Germinal center (tissue), 1 donor: ENCODE measurements at regions not wholly inside any gene's neighbourhood (a gene's known extent, or its start where the extent isn't known, plus 50 kb on each side); places are given as distances from the start of the nearest gene placed in this dataset.

Source experiments
- DNase-seq: peaks from one replicate; pipeline ENCODE4 v3.0.0; 2012; ENCODE audit warnings: mixed read lengths, low spot score

DNA sequence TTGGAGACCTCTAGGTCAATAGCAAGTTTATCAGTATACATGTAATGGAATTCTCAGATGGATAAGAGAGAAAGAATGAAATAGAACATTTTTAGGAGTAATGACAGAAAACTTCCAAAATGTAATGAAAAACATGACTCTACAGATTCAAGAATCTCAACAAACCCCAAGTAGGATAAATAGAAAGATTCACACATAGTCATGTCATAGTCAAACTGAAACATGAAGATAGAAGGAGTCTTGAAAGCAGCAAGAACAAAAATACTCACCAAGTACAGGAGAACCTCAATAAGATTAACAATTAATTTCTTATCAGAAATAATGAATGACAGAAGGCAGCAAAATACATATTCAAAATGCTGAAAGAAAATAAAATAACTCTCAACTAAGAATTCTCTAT is 164.5 kb downstream of the SPATA31D1 start:
- no peak for DNase-seq

GRCh38 chr9:82154573-82154972 is 166.0 kb downstream of the SPATA31D1 start:
- no peak for DNase-seq

- DNase-seq: no peak
Observed at GRCh38 chr9:82161876-82162275, 173.3 kb downstream of the SPATA31D1 start.

DNA sequence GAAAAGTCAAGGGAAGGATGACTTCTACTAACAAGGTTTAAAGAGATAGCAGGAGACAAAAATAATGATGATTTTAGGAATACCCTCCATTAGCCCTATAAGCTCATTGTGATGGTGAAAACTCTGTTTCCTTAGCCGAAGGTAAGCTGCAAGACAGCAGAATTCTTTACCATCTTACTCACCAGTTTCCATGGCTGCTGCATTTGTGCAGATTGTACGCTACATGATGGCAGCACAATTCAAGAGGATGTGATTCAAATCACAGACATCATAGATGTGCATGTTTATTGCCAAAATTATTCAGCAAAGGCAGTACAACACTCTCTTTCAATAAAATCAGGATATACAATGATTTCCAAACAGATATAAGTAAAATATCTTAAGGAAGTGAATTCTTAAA is 175.6 kb downstream of the SPATA31D1 start:
- DNase-seq: no peak

GRCh38 chr9:82167296-82167695 is 178.7 kb downstream of the SPATA31D1 start:
- DNase-seq: no peak

GRCh38 chr9:82168585-82168984 is 180.0 kb downstream of the SPATA31D1 start:
- no peak for DNase-seq

GRCh38 chr9:82170866-82171265 is 182.3 kb downstream of the SPATA31D1 start:
- no peak for DNase-seq

GRCh38 chr9:82171271-82171670 is 182.7 kb downstream of the SPATA31D1 start:
- no peak for DNase-seq

DNA sequence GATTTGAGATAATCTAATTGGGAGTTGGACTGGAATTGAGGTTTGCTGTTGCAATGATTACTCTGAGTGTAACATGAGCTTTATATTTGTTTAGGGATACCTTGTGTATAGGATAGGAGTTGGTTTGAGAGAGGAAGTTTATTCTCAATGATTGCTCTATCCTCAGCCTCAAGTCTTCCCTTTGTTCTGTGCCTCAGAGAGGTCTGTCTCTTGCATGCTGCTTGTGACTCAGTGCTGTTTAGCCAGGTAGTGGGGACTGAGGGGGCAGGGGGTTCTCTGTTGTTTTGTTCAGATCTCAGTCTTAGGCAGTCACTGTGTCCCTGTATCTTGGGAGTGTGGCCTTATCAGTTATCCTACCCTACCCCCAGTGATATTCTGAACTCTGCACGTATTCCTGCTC is 192.1 kb downstream of the SPATA31D1 start:
- no peak for DNase-seq

GRCh38 chr9:82183181-82183860 is 194.7 kb downstream of the SPATA31D1 start:
- no peak for DNase-seq

GRCh38 chr9:82184524-82184923 is 196.0 kb downstream of the SPATA31D1 start:
- DNase-seq: no peak

- no peak for DNase-seq
Observed at GRCh38 chr9:82188817-82189216, 200.2 kb downstream of the SPATA31D1 start.

DNA sequence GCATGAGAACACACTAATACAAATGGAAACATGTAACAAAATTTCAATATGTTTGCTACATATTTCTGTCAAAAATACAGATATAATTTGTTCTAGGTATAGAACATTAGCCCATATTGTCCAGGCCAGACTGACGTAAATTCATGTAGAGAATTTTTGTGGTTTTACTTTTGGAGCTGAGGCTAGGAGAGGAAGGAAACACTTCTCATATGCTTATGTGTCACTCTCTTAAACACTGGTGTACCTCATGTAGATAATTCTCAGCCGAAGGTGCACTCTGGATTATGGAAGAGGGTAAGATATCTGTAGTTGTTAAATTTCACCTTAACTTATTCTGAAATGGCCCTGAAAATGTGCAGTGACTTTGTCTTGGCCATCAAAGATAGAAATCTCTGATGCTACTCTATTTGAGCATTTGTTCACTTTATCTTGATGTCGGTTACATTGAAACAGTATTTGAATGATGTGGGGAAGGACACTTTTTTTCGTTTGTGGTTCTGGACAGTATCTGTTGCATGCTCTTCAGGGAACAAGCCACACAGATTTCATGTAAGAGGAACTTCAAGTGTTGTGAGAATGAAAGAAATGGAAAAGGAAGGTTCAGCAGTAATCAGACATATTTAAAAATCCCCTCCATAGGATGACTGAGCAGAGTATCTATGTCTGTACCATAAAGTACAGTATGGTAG is 202.7 kb downstream of the SPATA31D1 start:
- no peak for DNase-seq

- no peak for DNase-seq
Observed at GRCh38 chr9:82192211-82192610, 203.6 kb downstream of the SPATA31D1 start.

DNA sequence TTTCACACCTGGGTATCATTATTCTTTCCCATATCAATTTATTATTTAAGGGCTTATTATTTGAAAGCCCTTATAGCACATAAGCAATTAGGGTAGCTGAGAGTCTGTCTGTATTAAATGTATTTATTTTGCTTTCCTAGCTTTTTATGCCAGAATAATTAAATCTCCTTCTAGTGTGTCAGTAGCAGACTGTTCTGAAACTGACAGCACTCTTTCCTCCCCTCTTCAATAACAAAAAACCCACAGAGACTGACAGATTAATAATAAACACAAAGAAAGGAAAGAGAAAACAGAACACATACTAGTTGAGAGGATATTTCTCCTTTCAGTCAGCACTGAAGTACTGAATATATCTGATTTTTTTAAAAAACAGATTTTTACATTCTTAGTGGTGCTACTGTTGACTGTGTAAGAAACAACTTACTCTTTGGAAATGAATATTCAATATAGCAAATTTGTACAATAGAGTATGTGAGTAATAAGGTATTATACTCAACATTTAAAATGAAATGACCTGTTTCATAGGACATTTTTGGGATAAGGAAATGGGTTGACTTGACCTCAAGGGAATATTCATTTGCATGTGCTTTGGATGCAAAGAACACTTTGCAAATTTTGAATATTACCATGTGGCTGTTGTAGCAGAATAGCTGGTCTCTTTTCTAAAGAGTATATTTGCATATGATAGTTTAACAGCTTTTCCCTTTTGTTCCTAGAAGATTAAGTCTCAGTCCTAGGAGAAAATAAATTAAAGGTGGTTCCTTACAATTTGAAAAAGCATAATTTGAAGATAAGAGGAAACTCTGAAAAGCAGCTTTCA is 208.3 kb downstream of the SPATA31D1 start:
- DNase-seq: no peak

GRCh38 chr9:82201196-82201595 is 212.6 kb downstream of the SPATA31D1 start:
- no peak for DNase-seq

DNA sequence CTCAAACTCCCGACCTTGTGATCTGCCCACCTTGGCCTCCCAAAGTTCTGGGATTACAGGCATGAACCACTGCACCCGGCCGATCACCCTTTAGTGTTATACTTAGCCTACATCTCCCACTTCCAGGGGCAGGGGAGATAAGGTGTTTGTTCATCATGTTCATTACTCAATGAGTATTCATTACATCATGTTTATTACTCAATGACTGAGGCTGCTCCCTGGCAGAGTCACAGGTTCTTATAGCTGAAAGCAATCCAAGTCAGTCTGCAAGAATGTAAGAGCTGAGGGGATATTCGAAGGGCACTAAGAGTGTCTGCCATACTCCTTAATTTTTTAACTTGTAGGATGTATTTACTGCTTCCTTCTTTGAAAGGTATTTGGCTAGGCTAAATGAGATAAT is 214.2 kb downstream of the SPATA31D1 start:
- DNase-seq: no peak

- DNase-seq: no peak
Observed at GRCh38 chr9:82206490-82206889, 217.9 kb downstream of the SPATA31D1 start.

DNA sequence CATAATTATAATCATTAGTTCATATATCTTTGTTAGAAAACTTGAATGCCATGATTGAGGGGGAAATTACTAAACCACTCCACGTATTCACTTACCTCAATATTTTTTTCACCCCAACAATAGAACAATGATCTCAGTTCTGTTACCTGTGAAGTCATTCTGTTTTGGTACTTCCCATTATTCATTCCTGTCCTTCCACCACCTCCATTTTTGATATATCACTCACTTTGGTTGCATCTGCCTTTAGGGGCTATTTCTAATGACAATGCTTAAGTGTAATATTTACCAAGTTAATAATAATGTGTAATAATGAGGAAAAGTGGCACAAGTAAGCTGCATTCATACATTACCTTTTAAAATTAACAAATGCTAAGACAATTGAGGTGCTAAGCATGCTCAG is 218.4 kb downstream of the SPATA31D1 start:
- DNase-seq: no peak

DNA sequence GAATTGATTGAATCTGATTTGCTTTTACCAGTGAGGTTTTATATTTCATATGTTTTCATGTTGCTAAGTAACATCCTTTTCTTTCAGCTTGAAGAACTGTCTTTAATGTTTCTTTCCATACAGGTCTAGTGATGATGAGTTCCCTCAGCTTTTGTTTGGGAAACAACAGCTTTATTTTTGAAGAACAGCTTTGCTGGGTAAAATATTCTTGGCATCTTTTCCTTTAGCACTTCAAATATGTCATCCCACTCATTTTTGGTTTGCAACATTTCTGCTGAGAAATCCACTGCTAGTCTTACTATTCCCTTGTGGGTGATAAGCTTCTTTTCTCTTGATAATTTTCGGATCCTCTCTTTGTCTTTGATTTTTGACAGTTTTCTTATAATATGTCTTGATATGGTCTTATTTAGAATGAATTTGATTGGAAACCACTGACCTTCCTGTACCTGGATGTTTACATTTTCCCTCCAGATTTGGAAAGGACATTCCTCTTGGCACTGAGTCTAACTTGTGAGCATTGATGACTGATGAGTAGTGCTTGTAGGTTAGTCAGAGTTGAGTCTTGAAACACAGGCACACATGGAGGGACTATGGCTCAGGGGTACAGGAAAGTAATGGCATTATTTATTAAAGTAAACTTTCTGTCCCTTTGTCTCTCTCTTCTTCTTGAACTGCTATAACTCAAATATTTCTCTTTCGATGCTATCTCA is 220.3 kb downstream of the SPATA31D1 start:
- DNase-seq: no peak

DNA sequence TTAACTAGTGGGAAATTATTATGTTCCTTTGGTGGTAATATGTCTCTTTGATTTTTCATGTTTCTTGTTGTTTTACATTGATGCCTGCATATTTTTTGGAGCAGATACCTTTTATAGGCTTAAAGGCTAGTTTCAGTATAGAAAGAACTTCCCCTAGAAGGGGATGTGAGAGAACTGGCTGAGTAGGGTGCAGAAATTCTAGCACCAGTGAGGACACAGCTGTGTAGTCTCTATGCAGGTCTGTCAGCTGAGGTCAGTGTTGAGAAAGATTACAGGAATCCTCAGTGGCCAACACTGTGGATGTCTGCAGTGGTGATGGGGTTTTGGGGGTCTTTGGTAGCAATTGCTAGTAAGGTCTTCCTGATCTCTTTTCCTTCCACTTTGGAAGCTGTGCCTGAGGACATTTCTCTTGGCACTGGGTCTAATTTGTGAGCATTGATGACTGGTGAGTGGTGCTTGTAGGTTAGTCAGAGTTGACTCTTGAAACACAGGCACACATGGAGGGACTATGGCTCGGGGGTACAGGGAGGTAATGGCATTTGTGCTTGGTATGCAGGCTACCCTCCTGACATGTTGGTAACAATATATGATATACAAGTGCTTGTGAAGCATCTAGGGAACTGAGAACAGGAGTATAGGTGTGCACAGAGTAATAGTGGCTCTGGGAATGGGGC is 221.4 kb downstream of the SPATA31D1 start:
- DNase-seq: no peak

- DNase-seq: no peak
Observed at GRCh38 chr9:82212885-82213284, 224.3 kb downstream of the SPATA31D1 start.
